ENCODE measurements at regions not wholly inside any gene's neighbourhood (a gene's known extent, or its start where the extent isn't known, plus 50 kb on each side); places are given as distances from the start of the nearest gene placed in this dataset.

- no peak for DNase-seq
Measured at GRCh38 chr5:145708169-145708568, 127.0 kb downstream of the PRELID2 start.

- no peak for DNase-seq
Measured at GRCh38 chr5:145704724-145705123, 130.4 kb downstream of the PRELID2 start.

GRCh38 chr5:145703856-145704255, 131.3 kb downstream of the PRELID2 start:
- DNase-seq = no peak

GRCh38 chr5:145701404-145701803, 133.7 kb downstream of the PRELID2 start:
- DNase-seq = no peak

- DNase-seq = no peak
Measured at GRCh38 chr5:145699846-145700245, 135.3 kb downstream of the PRELID2 start.

- no peak for DNase-seq
Measured at GRCh38 chr5:145697251-145697990, 137.7 kb downstream of the PRELID2 start.

- DNase-seq = no peak
Measured at GRCh38 chr5:145689235-145689634, 145.9 kb downstream of the PRELID2 start.

- no peak for DNase-seq
Measured at GRCh38 chr5:145687943-145688342, 147.2 kb downstream of the PRELID2 start.

- no peak for DNase-seq
Measured at GRCh38 chr5:145685417-145685816, 149.7 kb downstream of the PRELID2 start.

- DNase-seq = no peak
Measured at GRCh38 chr5:145683431-145683830, 151.7 kb downstream of the PRELID2 start.

GRCh38 chr5:145682197-145682899, 152.8 kb downstream of the PRELID2 start:
- no peak for DNase-seq

GRCh38 chr5:145681686-145682085, 153.5 kb downstream of the PRELID2 start:
- peak; percentile 80 for DNase-seq

- no peak for DNase-seq
Measured at GRCh38 chr5:145681216-145681615, 153.9 kb downstream of the PRELID2 start.

- no peak for DNase-seq
Measured at GRCh38 chr5:145680767-145681166, 154.4 kb downstream of the PRELID2 start.

- no peak for DNase-seq
Measured at GRCh38 chr5:145680169-145680568, 155.0 kb downstream of the PRELID2 start.

GRCh38 chr5:145678255-145678654, 156.9 kb downstream of the PRELID2 start:
- DNase-seq = no peak

- DNase-seq = no peak
Measured at GRCh38 chr5:145673786-145674185, 161.4 kb downstream of the PRELID2 start.

GRCh38 chr5:145668714-145669113, 166.4 kb downstream of the PRELID2 start:
- no peak for DNase-seq

- DNase-seq = no peak
Measured at GRCh38 chr5:145667742-145668141, 167.4 kb downstream of the PRELID2 start.

- DNase-seq = no peak
Measured at GRCh38 chr5:145666591-145666990, 168.6 kb downstream of the PRELID2 start.

GRCh38 chr5:145661737-145662485, 173.2 kb downstream of the PRELID2 start:
- no peak for DNase-seq

GRCh38 chr5:145660897-145661640, 174.1 kb downstream of the PRELID2 start:
- DNase-seq = no peak

GRCh38 chr5:145658435-145658834, 176.7 kb downstream of the PRELID2 start:
- DNase-seq = no peak
